ENCODE measurements at regions not wholly inside any gene's neighbourhood (a gene's known extent, or its start where the extent isn't known, plus 50 kb on each side); places are given as distances from the start of the nearest gene placed in this dataset.

DNA sequence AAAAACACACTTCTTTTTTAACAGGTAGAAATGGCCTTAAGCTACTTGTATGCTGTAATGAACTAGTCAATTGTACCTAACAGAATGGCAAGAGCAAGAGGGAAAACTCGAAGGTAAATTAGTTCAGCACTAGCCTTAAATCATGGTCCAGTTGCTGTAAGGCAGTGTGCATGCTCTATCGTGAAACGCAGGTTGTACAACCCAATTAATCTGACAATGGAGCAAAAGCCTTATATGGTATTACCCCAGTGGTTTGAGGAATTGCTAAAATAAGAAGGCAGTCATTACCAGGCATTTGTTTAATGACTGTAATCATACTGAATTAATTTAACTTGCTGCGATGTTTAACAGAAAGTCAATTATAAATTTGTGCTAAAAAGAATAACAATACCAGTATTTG, 69.3 kb upstream of the SOX4 start:
- Mint-ChIP-seq H3K9me3 (no peaks in the 10 kb centered on the region), H3K27ac (no peak overlapping the region)
- CTCF ChIA-PET: no interaction called here

DNA sequence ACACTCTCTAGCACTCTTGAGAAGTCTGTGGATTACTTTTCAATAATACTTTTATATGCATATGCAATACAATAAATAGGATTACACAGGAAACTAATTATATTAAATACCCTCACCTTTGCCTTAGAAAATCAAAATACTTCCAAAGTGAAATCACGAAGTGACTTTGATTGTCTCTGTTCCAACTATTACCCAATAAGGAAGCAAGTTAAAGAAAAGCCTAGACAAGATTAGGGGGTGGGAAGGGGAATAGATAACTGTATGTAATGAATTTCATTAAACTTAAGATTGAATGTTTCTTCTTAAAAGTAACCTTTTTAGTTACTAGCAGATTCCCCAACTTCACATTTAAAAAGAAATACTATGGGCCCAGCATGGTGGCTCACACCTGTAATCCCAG, 66.6 kb upstream of the SOX4 start:
- Histone ChIP-seq H3K27me3 (ENCODE audit: control insufficient read depth in 1 of 2, insufficient read depth in 2 of 2, low read length in 2 of 2) (no peaks in the 10 kb centered on the region), H3K36me3 (ENCODE audit: insufficient read depth, low read length) (no peaks in the 10 kb centered on the region), H3K27ac (ENCODE audit: low read depth in 1 of 2, low read length in 2 of 2) (no peak overlapping the region), H3K9me3 (ENCODE audit: control insufficient read depth in 1 of 2, insufficient read depth in 1 of 2, low read length in 2 of 2) (no peaks in the 10 kb centered on the region), H3K4me3 (ENCODE audit: low read length) (no peak overlapping the region), H3K4me1 (ENCODE audit: insufficient read depth, low read length) (no peaks in the 10 kb centered on the region)
- Mint-ChIP-seq H3K27ac (no peak overlapping the region), H3K4me1 (ENCODE audit: low read depth) (no peaks in the 10 kb centered on the region), H3K36me3 (ENCODE audit: low read depth) (no peaks in the 10 kb centered on the region), H3K9me3 (no peaks in the 10 kb centered on the region), H3K4me3 (no peak overlapping the region), H3K27me3 (no peaks in the 10 kb centered on the region)
- ChIA-PET POLR2A (no interaction called here), CTCF (no interaction called here)
- TF ChIP-seq, protein P1, sequence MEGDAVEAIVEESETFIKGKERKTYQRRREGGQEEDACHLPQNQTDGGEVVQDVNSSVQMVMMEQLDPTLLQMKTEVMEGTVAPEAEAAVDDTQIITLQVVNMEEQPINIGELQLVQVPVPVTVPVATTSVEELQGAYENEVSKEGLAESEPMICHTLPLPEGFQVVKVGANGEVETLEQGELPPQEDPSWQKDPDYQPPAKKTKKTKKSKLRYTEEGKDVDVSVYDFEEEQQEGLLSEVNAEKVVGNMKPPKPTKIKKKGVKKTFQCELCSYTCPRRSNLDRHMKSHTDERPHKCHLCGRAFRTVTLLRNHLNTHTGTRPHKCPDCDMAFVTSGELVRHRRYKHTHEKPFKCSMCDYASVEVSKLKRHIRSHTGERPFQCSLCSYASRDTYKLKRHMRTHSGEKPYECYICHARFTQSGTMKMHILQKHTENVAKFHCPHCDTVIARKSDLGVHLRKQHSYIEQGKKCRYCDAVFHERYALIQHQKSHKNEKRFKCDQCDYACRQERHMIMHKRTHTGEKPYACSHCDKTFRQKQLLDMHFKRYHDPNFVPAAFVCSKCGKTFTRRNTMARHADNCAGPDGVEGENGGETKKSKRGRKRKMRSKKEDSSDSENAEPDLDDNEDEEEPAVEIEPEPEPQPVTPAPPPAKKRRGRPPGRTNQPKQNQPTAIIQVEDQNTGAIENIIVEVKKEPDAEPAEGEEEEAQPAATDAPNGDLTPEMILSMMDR (IDR thresholded peaks at IDR 0.05): no peak
- ATAC-seq (ENCODE audit: poor library complexity) (no peak), DNase-seq (no peak)
- intact Hi-C loops (cut with DNase I, micrococcal nuclease): no loop called here

More for the DNA sequence above, 69.3 kb upstream of the SOX4 start:
- Mint-ChIP-seq H3K27me3 (no peaks in the 10 kb centered on the region), H3K4me3 (no peak overlapping the region), H3K4me1 (ENCODE audit: low read depth) (no peaks in the 10 kb centered on the region), H3K36me3 (ENCODE audit: low read depth) (no peaks in the 10 kb centered on the region)
- H3K9me3 ChIP-seq (ENCODE audit: control insufficient read depth in 1 of 2, insufficient read depth in 1 of 2, low read length in 2 of 2): no peaks in the 10 kb centered on the region
- POLR2A ChIA-PET: no interaction called here
- TF ChIP-seq, protein P1 (IDR thresholded peaks at IDR 0.05): no peak
- H3K4me3 ChIP-seq (ENCODE audit: low read length): no peak overlapping the region
- intact Hi-C loops (cut with DNase I, micrococcal nuclease): no loop called here
- no peak for ATAC-seq (ENCODE audit: poor library complexity)
- H3K36me3 ChIP-seq (ENCODE audit: insufficient read depth, low read length): no peaks in the 10 kb centered on the region
- no peak overlapping the region for H3K27ac ChIP-seq (ENCODE audit: low read depth in 1 of 2, low read length in 2 of 2)
- no peaks in the 10 kb centered on the region for H3K27me3 ChIP-seq (ENCODE audit: control insufficient read depth in 1 of 2, insufficient read depth in 2 of 2, low read length in 2 of 2)
- DNase-seq: no peak
- no peaks in the 10 kb centered on the region for H3K4me1 ChIP-seq (ENCODE audit: insufficient read depth, low read length)

DNA sequence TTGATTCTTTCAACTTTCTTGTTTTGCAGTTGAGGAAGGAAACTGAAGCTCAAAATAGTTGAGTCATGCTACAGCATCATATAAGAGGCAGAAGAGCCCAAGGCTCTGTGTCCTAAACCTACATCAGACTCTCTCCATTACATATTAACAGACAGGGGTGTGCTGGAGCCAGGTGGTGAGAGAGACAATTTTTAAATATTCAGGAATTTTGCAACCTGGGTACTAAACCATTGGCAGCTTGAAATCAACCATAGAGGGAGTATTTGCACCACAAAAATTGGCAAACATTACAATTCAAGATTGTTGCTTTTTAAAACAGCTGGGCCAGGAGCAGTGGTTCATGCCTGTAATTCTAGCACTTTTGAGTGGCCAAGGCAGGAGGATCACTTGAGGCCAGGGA, 65.8 kb upstream of the SOX4 start:
- Histone ChIP-seq H3K9me3 (ENCODE audit: control insufficient read depth in 1 of 2, insufficient read depth in 1 of 2, low read length in 2 of 2) (no peaks in the 10 kb centered on the region), H3K27ac (ENCODE audit: low read depth in 1 of 2, low read length in 2 of 2) (no peak overlapping the region), H3K4me3 (ENCODE audit: low read length) (no peak overlapping the region), H3K36me3 (ENCODE audit: insufficient read depth, low read length) (no peaks in the 10 kb centered on the region), H3K4me1 (ENCODE audit: insufficient read depth, low read length) (no peaks in the 10 kb centered on the region), H3K27me3 (ENCODE audit: control insufficient read depth in 1 of 2, insufficient read depth in 2 of 2, low read length in 2 of 2) (no peaks in the 10 kb centered on the region)
- Mint-ChIP-seq H3K36me3 (ENCODE audit: low read depth) (no peaks in the 10 kb centered on the region), H3K9me3 (no peaks in the 10 kb centered on the region), H3K4me3 (no peak overlapping the region), H3K4me1 (ENCODE audit: low read depth) (no peaks in the 10 kb centered on the region), H3K27me3 (no peaks in the 10 kb centered on the region), H3K27ac (no peak overlapping the region)
- CTCF ChIA-PET: no interaction called here
- peak in 1 of 14 experiments; percentile 2 for DNase-seq
- POLR2A ChIA-PET: no interaction called here
- intact Hi-C loops (cut with DNase I, micrococcal nuclease): no loop called here
- TF ChIP-seq, protein P1 (IDR thresholded peaks at IDR 0.05): no peak
- no peak for ATAC-seq (ENCODE audit: poor library complexity)

Measured in CD4-positive, alpha-beta T cell (primary cell).